HUDEP-2 (cell line): ENCODE measurements at regions not wholly inside any gene's neighbourhood (a gene's known extent, or its start where the extent isn't known, plus 50 kb on each side); places are given as distances from the start of the nearest gene placed in this dataset.

Experiments used
- DNase-seq, 76 experiments: peaks; one replicate each; lab custom pipeline; 2025; ENCODE audit not compliant: unreplicated experiment in 76 of 76; lab: John Stamatoyannopoulos, UW

DNA sequence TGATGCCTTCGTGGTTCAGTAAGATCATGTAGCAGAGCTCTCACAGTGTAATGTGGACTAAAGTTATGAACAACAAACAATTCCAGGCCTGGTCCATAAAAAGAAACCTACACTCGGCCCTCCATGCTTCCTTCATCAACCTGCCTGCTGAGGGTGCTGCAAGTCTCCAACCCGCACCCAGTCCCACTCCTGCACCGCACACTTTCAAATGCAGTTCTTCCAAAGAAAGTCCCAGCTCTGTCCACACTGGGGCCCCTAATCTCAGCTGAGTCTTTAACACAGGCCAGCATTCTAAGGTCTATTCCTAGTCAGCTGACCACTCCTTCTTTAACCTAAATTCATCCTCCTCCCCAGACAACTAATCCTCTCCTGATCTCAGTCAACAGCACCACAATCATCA lies 71.5 kb upstream of the NR5A2 start:
- no peak for DNase-seq

DNA sequence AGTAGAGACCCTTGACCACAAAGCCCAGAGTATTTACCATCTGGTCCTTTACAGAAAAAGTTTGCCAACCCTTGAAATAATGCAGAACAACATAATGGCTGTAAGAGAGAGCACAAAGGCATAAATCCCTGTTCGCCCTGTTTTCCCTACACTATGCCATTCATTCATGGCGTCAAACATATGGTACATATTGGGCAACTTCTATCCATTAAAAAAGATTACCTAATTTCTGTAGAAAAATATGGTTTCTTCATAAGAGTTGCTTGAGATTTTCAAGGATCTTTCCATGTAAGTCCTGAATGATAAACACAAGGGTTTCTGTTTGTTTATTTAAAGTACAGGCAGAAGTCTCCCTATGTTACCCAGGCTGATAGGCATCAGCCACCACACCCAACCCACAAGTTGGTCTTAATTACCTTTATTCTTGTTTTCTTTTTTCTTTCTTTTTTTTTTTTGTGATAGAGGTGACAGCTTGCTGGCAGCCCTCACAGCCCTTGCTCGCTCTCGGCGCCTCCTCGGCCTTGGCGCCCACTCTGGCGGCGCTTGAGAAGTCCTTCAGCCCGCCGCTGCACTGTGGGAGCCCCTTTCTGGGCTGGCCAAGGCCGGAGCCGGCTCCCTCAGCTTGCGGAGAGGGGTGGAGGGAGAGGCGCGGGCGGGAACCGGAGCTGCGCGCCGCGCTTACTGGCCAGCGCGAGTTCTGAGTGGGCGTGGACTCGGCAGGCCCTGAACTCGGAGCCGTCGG lies 68.3 kb upstream of the NR5A2 start:
- DNase-seq = no peak

DNA sequence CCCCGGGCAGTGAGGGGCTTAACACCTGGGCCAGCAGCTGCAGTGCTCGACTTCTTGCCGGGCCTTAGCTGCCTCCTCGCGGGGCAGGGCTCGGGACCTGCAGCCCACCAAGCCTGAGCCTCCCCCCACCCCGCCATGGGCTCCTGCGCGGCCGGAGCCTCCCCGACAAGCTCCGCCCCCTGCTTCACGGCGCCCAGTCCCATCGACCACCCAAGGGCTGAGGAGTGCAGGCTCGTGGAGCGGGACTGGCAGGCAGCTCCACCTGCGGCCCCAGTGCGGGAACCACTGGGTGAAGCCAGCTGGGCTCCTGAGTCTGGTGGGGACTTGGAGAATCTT lies 67.8 kb upstream of the NR5A2 start:
- no peak for DNase-seq

DNA sequence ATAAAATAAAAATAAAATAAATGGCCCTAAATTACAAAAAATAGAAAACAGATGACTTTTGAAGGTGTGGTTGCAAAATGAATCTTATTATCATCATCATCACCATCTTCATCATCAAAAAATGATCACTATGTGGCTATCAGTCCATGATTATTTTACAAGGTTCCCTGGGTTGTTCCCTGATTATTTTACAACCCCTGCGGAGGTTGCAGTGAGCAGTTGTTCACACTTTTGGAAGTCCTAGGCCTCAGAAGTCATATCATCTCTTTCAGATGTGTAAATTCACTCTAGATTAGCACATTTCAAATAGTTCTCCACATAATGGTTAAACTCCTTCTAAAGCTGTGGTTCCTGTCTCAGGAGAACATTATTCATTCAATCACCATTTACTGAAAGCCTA lies 57.4 kb upstream of the NR5A2 start:
- DNase-seq = no peak

DNA sequence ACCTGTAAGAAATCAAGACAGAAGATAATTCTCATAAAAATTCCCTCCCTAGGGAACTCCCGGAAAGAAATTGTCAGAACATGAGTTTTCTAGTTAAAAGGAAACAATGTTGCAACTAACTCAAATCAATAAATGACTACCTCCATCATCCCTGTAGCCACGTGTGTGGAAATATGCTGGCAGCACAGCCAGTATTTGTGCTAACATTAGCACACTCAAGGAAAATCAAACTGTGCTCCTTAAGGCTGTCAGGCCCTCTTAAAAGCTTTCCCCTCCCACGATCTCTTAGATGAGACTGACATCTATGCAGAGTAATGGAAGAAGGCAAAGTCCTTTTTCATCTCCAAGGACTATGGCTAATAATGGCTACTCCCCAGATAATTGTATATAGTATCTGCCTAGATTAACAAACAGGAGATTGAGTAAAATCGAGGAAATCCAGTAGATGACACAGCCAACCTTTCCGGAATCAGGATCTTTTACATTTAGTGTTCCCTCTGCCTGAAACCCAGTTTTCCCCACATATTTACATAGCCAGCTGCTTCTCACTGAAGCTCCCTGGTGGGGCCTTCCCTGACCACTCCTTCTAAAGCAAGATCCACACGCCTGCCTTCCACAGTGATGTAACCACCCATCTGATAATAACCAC lies 50.9 kb upstream of the NR5A2 start:
- DNase-seq = no peak
